Gastroesophageal sphincter (tissue), 3 donors: ENCODE measurements at regions not wholly inside any gene's neighbourhood (a gene's known extent, or its start where the extent isn't known, plus 50 kb on each side); places are given as distances from the start of the nearest gene placed in this dataset.

Experiments
- POLR2A ChIP-seq, 2 donors: fragments of 450-650 bp; IDR thresholded peaks; one replicate each; pipeline ENCODE4 v1.6.1; 2017; ENCODE audit warnings: antibody characterized with exemption in 2 of 2, mild to moderate bottlenecking in 2 of 2, moderate library complexity in 1 of 2
- TF ChIP-seq, protein P1 (sequence below), 4 experiments: fragments of 200-600 bp in 2 of 4; fragments of 450-650 bp in 2 of 4; sonication (generic) in 1 of 4; IDR thresholded peaks; one replicate each; pipeline ENCODE4 v1.5.1; 2017 to 2019; ENCODE audit warnings: antibody characterized with exemption in 4 of 4, mild to moderate bottlenecking in 2 of 4, moderate library complexity in 2 of 4

DNA sequence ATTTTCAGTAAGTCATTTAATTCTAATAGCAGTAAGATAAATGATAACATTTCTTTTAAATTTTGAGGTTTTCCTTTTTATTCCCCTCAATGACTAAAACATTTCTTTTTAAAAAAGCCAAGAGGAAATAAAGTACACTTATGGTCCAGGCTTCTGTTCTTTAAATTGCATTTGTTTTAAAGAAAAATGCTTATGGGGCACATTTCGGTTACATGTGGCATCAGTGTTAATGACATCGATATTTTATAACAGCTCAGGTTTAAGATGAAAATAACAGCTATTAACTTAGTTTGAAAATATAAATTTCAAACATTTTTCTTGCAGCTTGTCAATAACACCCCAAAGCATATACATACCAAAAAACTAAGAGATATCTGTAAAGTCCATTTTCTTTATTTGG, 1161.1 kb downstream of the PCDH18 start:
- TF ChIP-seq, protein P1, sequence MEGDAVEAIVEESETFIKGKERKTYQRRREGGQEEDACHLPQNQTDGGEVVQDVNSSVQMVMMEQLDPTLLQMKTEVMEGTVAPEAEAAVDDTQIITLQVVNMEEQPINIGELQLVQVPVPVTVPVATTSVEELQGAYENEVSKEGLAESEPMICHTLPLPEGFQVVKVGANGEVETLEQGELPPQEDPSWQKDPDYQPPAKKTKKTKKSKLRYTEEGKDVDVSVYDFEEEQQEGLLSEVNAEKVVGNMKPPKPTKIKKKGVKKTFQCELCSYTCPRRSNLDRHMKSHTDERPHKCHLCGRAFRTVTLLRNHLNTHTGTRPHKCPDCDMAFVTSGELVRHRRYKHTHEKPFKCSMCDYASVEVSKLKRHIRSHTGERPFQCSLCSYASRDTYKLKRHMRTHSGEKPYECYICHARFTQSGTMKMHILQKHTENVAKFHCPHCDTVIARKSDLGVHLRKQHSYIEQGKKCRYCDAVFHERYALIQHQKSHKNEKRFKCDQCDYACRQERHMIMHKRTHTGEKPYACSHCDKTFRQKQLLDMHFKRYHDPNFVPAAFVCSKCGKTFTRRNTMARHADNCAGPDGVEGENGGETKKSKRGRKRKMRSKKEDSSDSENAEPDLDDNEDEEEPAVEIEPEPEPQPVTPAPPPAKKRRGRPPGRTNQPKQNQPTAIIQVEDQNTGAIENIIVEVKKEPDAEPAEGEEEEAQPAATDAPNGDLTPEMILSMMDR (IDR thresholded peaks at IDR 0.05), result no peak
- no peak for TF ChIP-seq POLR2A (IDR thresholded peaks at IDR 0.05)
